Endothelial cell of umbilical vein (primary cell): ENCODE measurements at regions not wholly inside any gene's neighbourhood (a gene's known extent, or its start where the extent isn't known, plus 50 kb on each side); places are given as distances from the start of the nearest gene placed in this dataset.

ENCODE experiments used
- CTCF ChIP-seq, 2 donors: IDR thresholded peaks; 1 replicate in 1 of 2; 2 replicates in 1 of 2; pipeline ENCODE4 v1.5.1; 2011; ENCODE audit warnings: low read length in 2 of 2, mild to moderate bottlenecking in 2 of 2, moderate library complexity in 2 of 2, control low read depth in 1 of 2, inconsistent platforms in 1 of 2, low read depth in 1 of 2; ENCODE audit not compliant: insufficient read depth in 1 of 2; ENCODE audit errors: extremely low read depth in 1 of 2
- POLR2A ChIP-seq: IDR thresholded peaks from 2 replicates; pipeline ENCODE4 v1.6.1; 2012; ENCODE audit warnings: low read depth, mild to moderate bottlenecking, control low read depth, low read length

DNA sequence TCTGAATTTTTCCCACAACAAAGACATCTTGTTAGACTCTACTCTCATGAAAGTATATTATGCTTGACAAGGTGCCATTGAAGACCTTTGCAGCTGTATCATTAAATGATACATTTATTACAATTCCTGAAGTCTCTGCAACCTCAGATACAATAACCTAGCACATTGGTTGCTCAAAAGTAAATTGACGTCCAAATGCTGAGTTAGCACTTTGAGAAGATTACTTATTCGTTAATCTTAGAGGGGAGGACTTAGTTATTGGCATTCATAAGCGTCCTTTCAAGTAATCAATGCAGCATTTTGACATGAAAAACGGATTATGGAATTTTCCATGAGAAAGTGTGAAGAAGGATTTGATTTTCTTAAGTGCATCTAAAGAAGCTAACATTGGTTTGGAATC, 151.6 kb downstream of the ARSF start:
- TF ChIP-seq CTCF (IDR thresholded peaks at IDR 0.05; ENCODE audit: extremely low read depth in 1 of 2, insufficient read depth in 1 of 2, low read depth in 1 of 2, low read length in 2 of 2) (no peak), POLR2A (no peak)
